ENCODE measurements at regions not wholly inside any gene's neighbourhood (a gene's known extent, or its start where the extent isn't known, plus 50 kb on each side); places are given as distances from the start of the nearest gene placed in this dataset.
"Not testable (repeated sequence)": the region's sequence is repeated elsewhere in the genome, so short reads cannot be mapped to it uniquely, and the experiment has no call there.

DNA sequence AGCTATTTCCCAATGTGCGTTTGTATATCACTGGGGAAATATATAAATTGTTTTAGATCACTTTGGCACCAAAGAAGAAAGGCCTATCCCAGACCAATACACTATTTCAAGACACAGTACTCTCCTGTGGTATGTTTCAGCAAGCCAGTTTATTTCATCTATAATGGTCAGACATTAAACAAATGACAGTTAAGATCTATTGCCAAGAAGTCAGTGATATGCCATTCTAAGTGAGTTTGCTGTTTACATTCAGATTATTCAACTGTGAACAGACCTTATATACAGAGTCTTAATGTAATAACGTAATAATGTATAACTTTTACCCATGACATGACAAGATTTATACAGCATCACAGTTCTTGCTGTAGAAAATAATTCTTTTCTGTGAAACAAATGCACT lies 352.7 kb downstream of the CDH7 start:
- H3K4me1 ChIP-seq (replicated peaks) = no peaks in the 10 kb centered on the region
- H3K27ac ChIP-seq = no peak overlapping the region
- DNase-seq (ENCODE audit: low read depth in 1 of 2, low spot score in 2 of 2) = no peak
- H3K9me3 ChIP-seq (replicated peaks) = 0 out of 2 replicates have a peak, but pooled peaks cover 3% of the 10 kb centered on the region
- H3K27me3 ChIP-seq (replicated peaks) = no peaks in the 10 kb centered on the region
- no peak overlapping the region for H3K4me3 ChIP-seq
- no peaks in the 10 kb centered on the region for H3K36me3 ChIP-seq

DNA sequence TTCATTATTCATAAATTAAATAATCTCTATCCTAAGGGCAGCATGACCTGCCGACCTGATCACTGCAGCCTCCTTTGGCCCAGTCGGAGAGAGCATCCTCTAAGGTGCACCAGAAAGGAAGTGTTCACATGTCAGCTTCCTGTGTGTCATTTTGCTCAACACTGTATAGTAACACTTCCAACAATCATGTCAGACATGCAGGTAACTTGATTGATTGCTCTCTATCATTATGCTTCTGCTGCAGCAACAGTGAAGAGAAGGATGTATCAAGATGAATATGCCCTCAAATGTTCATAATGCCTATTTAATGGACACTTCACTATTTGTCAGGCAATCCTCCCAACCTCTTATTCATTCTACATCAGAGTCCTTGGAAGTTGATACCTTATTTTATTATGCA lies 332.3 kb downstream of the CDH7 start:
- H3K4me1 ChIP-seq (replicated peaks) = no peaks in the 10 kb centered on the region
- no peaks in the 10 kb centered on the region for H3K36me3 ChIP-seq
- no peaks in the 10 kb centered on the region for H3K27me3 ChIP-seq (replicated peaks)
- H3K4me3 ChIP-seq = no peak overlapping the region
- no peak for DNase-seq (ENCODE audit: low read depth in 1 of 2, low spot score in 2 of 2)
- H3K27ac ChIP-seq = no peak overlapping the region
- 0 out of 2 replicates have a peak, but pooled peaks cover 3% of the 10 kb centered on the region for H3K9me3 ChIP-seq (replicated peaks)

DNA sequence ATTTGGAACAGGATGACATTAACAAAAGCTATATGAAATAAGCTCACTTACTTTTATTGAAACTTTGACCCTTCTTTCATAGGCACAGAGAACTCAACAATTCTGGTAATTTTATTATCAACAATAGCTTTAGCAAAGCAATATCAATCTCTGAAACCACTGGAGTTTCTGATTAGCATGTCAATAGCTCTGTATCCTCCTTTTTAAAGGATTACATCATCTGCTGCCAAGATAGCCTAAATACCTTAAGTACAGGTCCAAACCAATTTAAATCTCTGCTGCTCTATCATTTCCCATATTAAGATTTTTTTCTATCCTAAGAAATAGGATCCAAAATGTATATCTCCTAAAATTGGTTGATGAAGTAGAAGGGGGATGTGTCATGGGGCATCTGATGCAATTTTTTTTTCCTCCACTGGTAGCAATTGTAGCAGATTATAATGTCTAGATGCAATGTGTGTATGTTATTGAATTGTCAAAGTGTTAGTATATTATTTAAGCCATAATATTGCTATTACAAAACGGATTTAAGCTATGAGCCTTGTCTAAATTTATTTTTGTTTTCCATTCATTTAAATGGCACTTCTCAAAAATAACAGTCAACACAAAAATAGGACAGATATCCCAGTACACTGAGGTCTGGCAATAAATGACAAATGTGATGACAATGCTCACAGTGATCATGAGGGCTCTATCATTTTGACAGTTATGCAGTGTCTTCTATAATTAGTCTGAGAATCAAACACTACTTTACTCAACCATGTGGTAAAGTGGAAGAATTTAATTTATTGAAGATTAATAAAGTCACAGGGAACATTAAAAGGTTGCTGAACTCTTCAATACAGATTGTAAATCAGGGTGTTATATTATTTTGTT lies 328.4 kb downstream of the CDH7 start:
- Histone ChIP-seq H3K9me3 (replicated peaks) (no peaks in the 10 kb centered on the region), H3K4me3 (no peak overlapping the region), H3K36me3 (no peaks in the 10 kb centered on the region), H3K27me3 (replicated peaks) (no peaks in the 10 kb centered on the region), H3K27ac (no peak overlapping the region), H3K4me1 (replicated peaks) (no peaks in the 10 kb centered on the region)
- no peak for DNase-seq (ENCODE audit: low read depth in 1 of 2, low spot score in 2 of 2)

DNA sequence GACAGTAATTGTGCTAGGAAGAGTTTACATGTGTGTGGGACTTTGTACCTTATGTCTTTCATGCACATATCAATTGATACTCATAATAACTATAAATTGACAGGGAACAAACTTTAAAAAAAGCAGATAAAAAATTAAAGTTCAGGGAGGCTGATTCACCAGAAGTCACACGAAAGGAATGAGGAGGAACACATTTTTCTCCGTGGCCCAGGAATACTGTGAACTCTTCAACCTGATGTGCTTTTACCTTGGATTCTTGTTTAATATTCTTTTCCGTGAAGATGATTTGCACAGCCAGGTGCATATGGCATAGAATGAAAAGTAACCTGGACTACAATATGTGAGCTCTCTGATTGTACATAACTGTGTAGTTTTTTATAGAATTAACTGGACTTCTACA lies 326.3 kb downstream of the CDH7 start:
- DNase-seq (ENCODE audit: low read depth in 1 of 2, low spot score in 2 of 2) = no peak
- Histone ChIP-seq H3K4me1 (replicated peaks) (no peaks in the 10 kb centered on the region), H3K4me3 (no peak overlapping the region), H3K27me3 (replicated peaks) (no peaks in the 10 kb centered on the region), H3K36me3 (no peaks in the 10 kb centered on the region), H3K9me3 (replicated peaks) (no peaks in the 10 kb centered on the region; the same call in 1 of the 2 replicates), H3K27ac (no peak overlapping the region)

DNA sequence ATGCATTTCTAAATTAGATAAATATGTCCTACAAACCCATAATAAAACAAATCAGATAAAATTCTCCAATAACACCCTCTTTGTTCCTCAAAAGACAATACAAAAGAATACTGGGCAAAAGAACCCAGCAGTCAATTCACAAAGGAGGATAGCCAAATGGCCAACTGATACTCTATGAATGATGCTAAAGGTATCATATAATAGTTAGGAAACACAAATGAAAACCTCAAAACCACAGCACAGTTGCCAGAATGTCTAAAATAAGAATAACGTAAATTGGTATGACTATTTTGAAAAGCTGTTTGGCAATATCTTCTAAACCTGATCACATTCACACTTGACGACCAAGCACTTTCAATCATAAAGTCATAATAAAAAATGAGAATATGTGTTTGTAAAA lies 315.4 kb downstream of the CDH7 start:
- no peaks in the 10 kb centered on the region for H3K27me3 ChIP-seq (replicated peaks)
- no peaks in the 10 kb centered on the region for H3K36me3 ChIP-seq
- no peak overlapping the region for H3K4me3 ChIP-seq
- H3K9me3 ChIP-seq (replicated peaks) = peaks cover 10% of the 10 kb centered on the region
- no peak overlapping the region for H3K27ac ChIP-seq
- no peaks in the 10 kb centered on the region for H3K4me1 ChIP-seq (replicated peaks)
- DNase-seq (ENCODE audit: low read depth in 1 of 2, low spot score in 2 of 2) = no peak

- DNase-seq (ENCODE audit: low read depth in 1 of 2, low spot score in 2 of 2) = no peak
Measured at GRCh38 chr18:66048406-66048805, 297.6 kb downstream of the CDH7 start.

DNA sequence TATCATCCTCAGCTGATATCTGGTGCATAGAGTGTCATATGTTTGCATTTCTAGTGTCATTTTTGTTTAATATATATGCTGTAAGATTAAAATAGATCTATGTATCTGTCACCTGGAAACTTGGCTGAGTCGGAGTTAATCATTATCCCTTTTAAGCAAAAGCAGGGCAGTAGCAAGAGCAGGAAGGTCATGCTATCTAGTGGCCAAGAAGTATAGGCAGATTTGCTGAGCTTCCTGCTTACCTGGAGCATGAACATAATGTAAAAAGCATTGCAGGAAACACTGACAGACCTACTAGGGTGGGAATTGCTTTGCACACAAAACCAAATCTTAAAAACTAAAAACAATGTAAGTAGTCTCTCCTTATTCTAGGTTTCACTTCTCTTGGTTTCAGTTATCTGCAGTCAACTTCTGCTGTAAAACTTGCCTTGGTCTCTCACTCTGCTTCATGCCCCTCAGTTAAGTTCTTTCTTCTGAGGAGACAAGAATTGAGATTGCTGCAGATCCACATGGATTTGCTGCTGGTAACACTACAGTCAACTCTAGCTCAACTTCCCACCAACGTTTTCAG lies 295.3 kb downstream of the CDH7 start:
- Histone ChIP-seq H3K36me3 (no peaks in the 10 kb centered on the region), H3K27ac (no peak overlapping the region), H3K4me3 (no peak overlapping the region), H3K4me1 (replicated peaks) (no peaks in the 10 kb centered on the region), H3K27me3 (replicated peaks) (no peaks in the 10 kb centered on the region), H3K9me3 (replicated peaks) (no peaks in the 10 kb centered on the region; the same call in 1 of the 2 replicates)
- DNase-seq (ENCODE audit: low read depth in 1 of 2, low spot score in 2 of 2) = no peak

More at GRCh38 chr18:66048406-66048805, 297.6 kb downstream of the CDH7 start:
- Histone ChIP-seq H3K4me1 (replicated peaks) (no peaks in the 10 kb centered on the region), H3K9me3 (replicated peaks) (no peaks in the 10 kb centered on the region), H3K36me3 (no peaks in the 10 kb centered on the region), H3K27me3 (replicated peaks) (no peaks in the 10 kb centered on the region), H3K27ac (no peak overlapping the region), H3K4me3 (no peak overlapping the region)

- Histone ChIP-seq H3K4me3 (no peak overlapping the region), H3K27me3 (replicated peaks) (no peaks in the 10 kb centered on the region), H3K9me3 (replicated peaks) (no peaks in the 10 kb centered on the region; the same call in 1 of the 2 replicates), H3K27ac (no peak overlapping the region), H3K36me3 (no peaks in the 10 kb centered on the region), H3K4me1 (replicated peaks) (no peaks in the 10 kb centered on the region)
- DNase-seq (ENCODE audit: low read depth in 1 of 2, low spot score in 2 of 2) = no peak
Measured at GRCh38 chr18:66043009-66043408, 292.2 kb downstream of the CDH7 start.

- no peak overlapping the region for H3K27ac ChIP-seq
- DNase-seq (ENCODE audit: low read depth in 1 of 2, low spot score in 2 of 2) = no peak
- H3K9me3 ChIP-seq (replicated peaks) = no peaks in the 10 kb centered on the region
- H3K27me3 ChIP-seq (replicated peaks) = no peaks in the 10 kb centered on the region
- H3K4me3 ChIP-seq = no peak overlapping the region
- H3K4me1 ChIP-seq (replicated peaks) = no peaks in the 10 kb centered on the region
- H3K36me3 ChIP-seq = no peaks in the 10 kb centered on the region
Measured at GRCh38 chr18:66013969-66014368, 263.2 kb downstream of the CDH7 start.

DNA sequence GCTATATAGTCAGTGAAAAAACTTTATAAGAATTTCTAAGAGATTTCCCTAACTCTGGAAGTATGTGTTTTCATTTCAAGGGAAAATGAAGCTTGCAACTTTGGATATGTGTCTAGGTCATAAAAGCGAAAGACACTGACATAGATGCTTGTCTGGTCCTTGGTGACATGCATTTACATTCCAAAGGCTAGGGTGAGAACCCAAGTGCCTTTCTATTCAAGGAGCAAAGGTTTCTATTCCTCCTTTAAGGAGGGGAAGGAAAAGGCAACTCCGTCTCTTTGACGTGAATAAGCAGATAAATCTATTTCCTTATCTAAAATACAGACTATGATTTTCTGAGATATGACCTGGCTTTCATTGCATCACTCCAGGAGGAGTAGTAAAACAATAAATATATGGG lies 261.1 kb downstream of the CDH7 start:
- Histone ChIP-seq H3K4me1 (replicated peaks) (no peaks in the 10 kb centered on the region), H3K27me3 (replicated peaks) (no peaks in the 10 kb centered on the region), H3K27ac (no peak overlapping the region), H3K9me3 (replicated peaks) (no peaks in the 10 kb centered on the region), H3K4me3 (no peak overlapping the region), H3K36me3 (no peaks in the 10 kb centered on the region)
- DNase-seq (ENCODE audit: low read depth in 1 of 2, low spot score in 2 of 2) = no peak

DNA sequence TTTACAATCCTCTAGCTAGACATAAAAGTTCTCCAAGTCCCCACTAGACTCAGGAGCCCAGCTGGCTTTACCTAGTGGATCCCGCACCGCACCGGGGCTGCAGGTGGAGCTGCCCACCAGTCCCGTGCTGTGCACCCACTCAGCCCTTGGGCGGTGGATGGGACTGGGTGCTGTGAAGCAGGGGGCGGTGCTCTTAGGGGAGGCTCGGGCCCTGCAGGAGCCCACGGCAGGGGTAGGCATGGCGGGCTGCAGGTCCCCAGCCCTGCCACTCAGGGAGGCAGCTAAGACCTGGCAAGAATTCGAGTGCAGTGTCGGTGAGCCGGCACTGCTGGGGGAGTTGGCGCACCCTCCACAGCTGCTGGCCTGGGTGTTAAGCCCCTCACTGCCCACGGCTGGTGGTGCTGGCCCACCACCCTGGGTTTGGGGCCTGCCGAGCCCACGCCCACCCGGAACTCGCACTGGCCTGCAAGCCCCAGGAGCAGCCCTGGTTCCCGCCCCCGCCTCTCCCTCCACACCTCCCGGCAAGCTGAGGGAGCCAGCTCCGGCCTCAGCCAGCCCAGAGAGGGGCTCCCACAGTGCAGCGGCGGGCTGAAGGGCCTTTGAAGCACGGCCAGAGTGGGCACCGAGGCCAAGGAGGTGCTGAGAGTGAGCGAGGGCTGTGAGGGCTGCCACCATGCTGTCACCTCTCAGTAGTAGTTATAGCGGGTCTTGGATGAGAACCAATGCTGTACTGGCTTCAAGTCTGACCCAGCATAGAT lies 255.2 kb downstream of the CDH7 start:
- DNase-seq (ENCODE audit: low read depth in 1 of 2, low spot score in 2 of 2) = no peak

DNA sequence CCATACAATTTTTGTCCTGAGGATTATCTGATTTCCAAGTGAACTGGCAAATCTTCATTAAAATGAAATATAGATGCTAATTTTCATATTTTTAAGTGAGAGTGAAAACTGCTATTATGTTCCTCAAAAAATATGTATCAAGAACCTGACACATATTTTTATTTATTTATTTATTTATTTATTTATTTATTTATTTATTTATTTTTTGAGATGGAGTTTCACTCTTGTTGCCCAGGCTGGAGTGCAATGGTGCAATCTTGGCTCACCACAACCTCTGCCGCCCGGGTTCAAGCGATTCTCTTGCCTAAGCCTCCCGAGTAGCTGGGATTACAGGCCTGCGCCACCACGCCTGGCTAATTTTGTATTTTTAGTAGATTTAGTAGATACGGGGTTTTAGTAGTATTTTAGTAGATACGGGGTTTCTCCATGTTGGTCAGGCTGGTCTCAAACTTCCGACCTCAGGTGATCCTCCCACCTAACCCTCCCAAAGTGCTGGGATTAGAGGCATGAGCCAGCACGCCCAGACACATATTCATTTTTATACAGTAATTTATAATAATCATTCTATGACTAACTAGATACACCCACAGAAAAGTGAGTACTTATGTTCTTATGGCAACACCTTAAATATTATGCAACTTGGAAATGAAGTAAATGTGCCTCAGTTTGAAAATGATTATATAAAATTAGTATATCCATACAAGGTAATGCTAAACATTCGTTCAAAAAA lies 248.3 kb downstream of the CDH7 start:
- not testable (repeated sequence) for H3K27me3 ChIP-seq (replicated peaks); H3K27ac ChIP-seq; H3K4me3 ChIP-seq; H3K4me1 ChIP-seq (replicated peaks); H3K9me3 ChIP-seq (replicated peaks); DNase-seq (ENCODE audit: low read depth in 1 of 2, low spot score in 2 of 2); H3K36me3 ChIP-seq

More for the DNA sequence above, 255.2 kb downstream of the CDH7 start:
- peaks cover 5% of the 10 kb centered on the region; the same call in 1 of the 2 replicates for H3K9me3 ChIP-seq (replicated peaks)
- no peak overlapping the region for H3K4me3 ChIP-seq
- H3K27me3 ChIP-seq (replicated peaks) = no peaks in the 10 kb centered on the region
- no peaks in the 10 kb centered on the region for H3K36me3 ChIP-seq
- H3K4me1 ChIP-seq (replicated peaks) = no peaks in the 10 kb centered on the region
- H3K27ac ChIP-seq = no peak overlapping the region

GRCh38 chr18:65995206-65995605 lies 244.4 kb downstream of the CDH7 start:
- no peak for DNase-seq (ENCODE audit: low read depth in 1 of 2, low spot score in 2 of 2)

More at GRCh38 chr18:65995206-65995605, 244.4 kb downstream of the CDH7 start:
- Histone ChIP-seq H3K4me3 (no peak overlapping the region), H3K36me3 (no peaks in the 10 kb centered on the region), H3K27me3 (replicated peaks) (no peaks in the 10 kb centered on the region), H3K4me1 (replicated peaks) (no peaks in the 10 kb centered on the region), H3K27ac (no peak overlapping the region), H3K9me3 (replicated peaks) (peaks cover 3% of the 10 kb centered on the region; the same call in 1 of the 2 replicates)

Measured in SJSA1 (cell line).